ENCODE measurements at regions not wholly inside any gene's neighbourhood (a gene's known extent, or its start where the extent isn't known, plus 50 kb on each side); places are given as distances from the start of the nearest gene placed in this dataset.

- Histone ChIP-seq H3K36me3 (ENCODE audit: low read depth) (no peaks in the 10 kb centered on the region), H3K4me1 (ENCODE audit: low read depth) (no peaks in the 10 kb centered on the region), H3K4me3 (no peak overlapping the region), H3K9me3 (no peaks in the 10 kb centered on the region)
- intact Hi-C loops (cut with DNase I, micrococcal nuclease): no loop called here
- no peak for TF ChIP-seq CTCF (IDR thresholded peaks at IDR 0.05)
- ATAC-seq (peak; percentile 47), DNase-seq (peak in 1 of 3 donors; percentile 9)
Observed at GRCh38 chr6:6927521-6928361, 180.0 kb upstream of the RREB1 start.

GRCh38 chr6:6930223-6930880, 177.4 kb upstream of the RREB1 start:
- intact Hi-C loops (cut with DNase I, micrococcal nuclease): no loop called here
- no peak for ATAC-seq
- Histone ChIP-seq H3K4me1 (ENCODE audit: low read depth) (no peaks in the 10 kb centered on the region), H3K4me3 (no peak overlapping the region), H3K9me3 (no peaks in the 10 kb centered on the region), H3K36me3 (ENCODE audit: low read depth) (no peaks in the 10 kb centered on the region)
- no peak for DNase-seq
- no peak for TF ChIP-seq CTCF (IDR thresholded peaks at IDR 0.05)

- intact Hi-C loops (cut with DNase I, micrococcal nuclease): no loop called here
- Histone ChIP-seq H3K4me1 (ENCODE audit: low read depth) (no peaks in the 10 kb centered on the region), H3K9me3 (no peaks in the 10 kb centered on the region), H3K36me3 (ENCODE audit: low read depth) (no peaks in the 10 kb centered on the region), H3K4me3 (no peak overlapping the region)
- ATAC-seq (peak; percentile 17), DNase-seq (no peak)
- TF ChIP-seq CTCF (IDR thresholded peaks at IDR 0.05): no peak
Observed at GRCh38 chr6:6931071-6932025, 176.4 kb upstream of the RREB1 start.

GRCh38 chr6:6932341-6932740, 175.4 kb upstream of the RREB1 start:
- Histone ChIP-seq H3K36me3 (ENCODE audit: low read depth) (no peaks in the 10 kb centered on the region), H3K9me3 (no peaks in the 10 kb centered on the region), H3K4me3 (no peak overlapping the region), H3K4me1 (ENCODE audit: low read depth) (no peaks in the 10 kb centered on the region)
- DNase-seq (no peak), ATAC-seq (no peak)
- intact Hi-C loops (cut with DNase I, micrococcal nuclease): no loop called here
- no peak for TF ChIP-seq CTCF (IDR thresholded peaks at IDR 0.05)

GRCh38 chr6:6932968-6933367, 174.8 kb upstream of the RREB1 start:
- TF ChIP-seq CTCF (IDR thresholded peaks at IDR 0.05): no peak
- no peaks in the 10 kb centered on the region for H3K36me3 ChIP-seq (ENCODE audit: low read depth)
- DNase-seq (no peak), ATAC-seq (no peak)
- no peaks in the 10 kb centered on the region for H3K9me3 ChIP-seq
- H3K4me3 ChIP-seq: no peak overlapping the region
- intact Hi-C loops (cut with DNase I, micrococcal nuclease): no loop called here
- H3K4me1 ChIP-seq (ENCODE audit: low read depth): no peaks in the 10 kb centered on the region
